ENCODE measurements at regions not wholly inside any gene's neighbourhood (a gene's known extent, or its start where the extent isn't known, plus 50 kb on each side); places are given as distances from the start of the nearest gene placed in this dataset.

DNA sequence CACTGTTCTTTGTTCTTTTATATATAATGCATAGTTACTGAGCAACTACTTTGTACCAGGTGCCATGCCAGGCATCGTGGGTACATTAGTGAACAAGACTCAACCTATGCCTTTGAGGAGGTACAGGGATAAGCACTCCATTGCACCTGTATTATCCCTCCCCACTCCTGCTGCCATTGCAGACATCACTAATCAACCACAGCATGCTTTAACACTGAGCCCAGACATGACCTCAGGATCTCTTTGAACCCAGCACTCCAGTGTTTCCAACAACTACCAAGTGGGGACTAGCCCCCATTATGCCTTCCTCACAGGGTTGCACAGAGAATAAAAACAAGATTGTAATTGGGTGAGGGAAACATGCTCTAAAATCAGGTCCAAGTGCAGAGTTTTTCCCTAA is 60.5 kb upstream of the COL13A1 start:
- DNase-seq (ENCODE audit: low spot score) = no peak

DNA sequence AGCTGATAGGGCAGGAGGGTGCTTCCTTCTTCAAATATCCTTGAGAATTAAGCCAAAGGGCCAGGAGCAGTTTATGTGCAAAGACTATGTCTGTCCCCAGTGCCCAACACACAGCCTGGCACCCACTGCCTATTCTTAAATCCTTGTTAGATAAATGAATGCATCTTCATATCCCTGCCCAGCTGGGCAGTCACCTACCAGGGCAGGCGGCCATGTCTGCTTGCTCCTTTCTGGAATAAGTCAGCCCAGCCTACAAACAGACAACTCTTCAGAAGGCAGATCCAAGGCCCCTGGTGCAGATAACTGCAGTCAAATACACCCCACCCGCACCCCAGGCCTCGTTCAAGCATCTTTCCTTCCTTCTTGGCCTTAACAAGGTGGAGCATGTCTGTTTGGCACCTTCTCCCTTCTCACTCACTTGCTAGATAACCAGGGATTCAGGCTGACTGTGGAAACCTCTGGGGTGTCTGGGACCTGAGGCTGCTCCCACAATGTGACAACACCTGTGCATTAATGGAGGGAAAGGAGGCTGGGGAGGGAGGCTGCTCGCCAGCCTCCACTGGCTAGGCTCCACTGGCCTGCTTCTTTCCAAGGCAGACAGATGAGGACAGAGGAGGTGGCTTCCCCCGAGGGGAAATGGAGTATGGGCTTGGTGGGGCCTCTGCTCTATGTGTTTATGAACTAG is 59.9 kb upstream of the COL13A1 start:
- DNase-seq (ENCODE audit: low spot score) = no peak

DNA sequence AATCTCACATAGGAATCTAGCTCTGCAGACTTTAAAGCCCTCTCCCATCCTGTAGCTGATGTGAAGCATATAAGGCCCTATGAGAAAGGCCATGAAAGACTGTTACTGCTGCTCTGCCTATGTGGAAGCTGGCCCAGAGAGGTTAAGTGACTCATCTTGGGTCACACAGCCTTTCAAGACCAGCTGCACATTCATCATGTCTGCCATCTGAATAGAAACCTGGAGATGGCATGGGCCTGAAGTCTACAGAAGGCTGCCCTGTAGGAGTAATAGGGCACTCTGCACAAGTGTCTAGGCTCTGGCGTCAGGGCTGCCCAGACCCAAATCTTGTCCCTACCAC is 59.4 kb upstream of the COL13A1 start:
- no peak for DNase-seq (ENCODE audit: low spot score)

GRCh38 chr10:69742928-69743602 is 58.6 kb upstream of the COL13A1 start:
- no peak for DNase-seq (ENCODE audit: low spot score)

GRCh38 chr10:69744971-69745370 is 56.7 kb upstream of the COL13A1 start:
- no peak for DNase-seq (ENCODE audit: low spot score)

DNA sequence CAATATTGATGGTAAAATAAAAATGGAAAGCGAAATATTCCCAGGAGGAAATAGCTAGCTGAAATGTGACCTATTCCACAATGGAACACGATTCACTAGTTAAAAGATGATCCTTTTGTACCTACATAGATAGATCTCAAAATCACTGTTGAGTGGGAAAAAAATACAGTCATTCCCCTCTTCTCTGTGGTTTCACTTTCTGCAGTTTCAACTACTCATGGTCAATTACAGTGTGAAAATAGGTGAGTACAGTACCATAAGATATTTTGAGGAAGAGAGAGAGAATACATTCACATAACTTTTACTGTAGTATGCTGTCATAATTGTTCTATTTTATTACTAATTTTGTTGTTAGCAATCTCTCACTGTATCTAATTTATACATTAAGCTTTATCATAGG is 56.0 kb upstream of the COL13A1 start:
- DNase-seq (ENCODE audit: low spot score) = no peak

GRCh38 chr10:69747179-69747578 is 54.5 kb upstream of the COL13A1 start:
- no peak for DNase-seq (ENCODE audit: low spot score)

- no peak for DNase-seq (ENCODE audit: low spot score)
These were observed 53.1 kb upstream of the COL13A1 start for GRCh38 chr10:69748621-69749020.

- no peak for DNase-seq (ENCODE audit: low spot score)
These were observed 52.3 kb upstream of the COL13A1 start for GRCh38 chr10:69749178-69750010.

DNA sequence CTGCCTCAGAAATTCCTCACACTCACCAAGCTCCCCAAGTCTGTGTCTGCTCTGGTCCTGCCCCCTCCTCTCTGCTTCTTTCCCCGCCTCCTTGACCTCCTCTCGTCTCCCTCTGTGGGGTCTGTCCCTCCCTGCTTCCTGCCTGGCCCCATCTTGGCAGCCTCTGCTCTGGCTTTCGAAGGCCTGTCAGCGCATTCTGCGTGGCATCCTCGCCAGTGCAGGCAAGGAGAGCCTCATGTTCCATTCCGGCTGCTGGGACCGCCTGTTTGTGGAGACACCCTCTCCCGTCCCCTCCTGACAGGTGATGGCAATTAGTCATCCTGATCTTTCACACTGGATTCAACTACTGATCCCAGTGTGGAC is 51.7 kb upstream of the COL13A1 start:
- DNase-seq (ENCODE audit: low spot score) = no peak

DNA sequence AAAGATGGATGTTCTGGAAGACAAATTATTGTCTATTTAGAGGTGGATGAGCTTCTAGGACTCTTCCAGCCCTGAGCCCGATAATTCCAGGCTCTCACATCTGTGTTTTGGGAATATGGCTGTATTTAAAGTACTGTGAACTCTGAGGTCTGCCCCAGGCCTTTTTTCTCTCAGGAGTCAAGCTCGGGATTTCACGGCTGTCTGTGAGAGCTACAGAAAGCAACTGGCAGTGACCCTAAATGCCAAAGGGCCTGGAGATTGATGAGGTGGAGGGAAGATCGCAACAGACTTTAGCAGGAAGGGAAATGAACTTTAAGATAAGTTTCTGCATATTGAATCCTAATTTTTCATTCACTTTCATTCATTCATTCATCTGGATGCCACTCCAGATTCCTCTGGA is 51.0 kb upstream of the COL13A1 start:
- DNase-seq (ENCODE audit: low spot score) = no peak

- no peak for DNase-seq (ENCODE audit: low spot score)
These were observed 50.5 kb upstream of the COL13A1 start for GRCh38 chr10:69751214-69751613.
